Testis (tissue), 2 donors: ENCODE measurements at regions not wholly inside any gene's neighbourhood (a gene's known extent, or its start where the extent isn't known, plus 50 kb on each side); places are given as distances from the start of the nearest gene placed in this dataset.
"Not testable (repeated sequence)": the region's sequence is repeated elsewhere in the genome, so short reads cannot be mapped to it uniquely, and the experiment has no call there.

Experiments
- DNase-seq: peaks from one replicate; pipeline ENCODE4 v3.0.0-alpha.2; 2019
- H3K27ac ChIP-seq, 2 donors: fragments of 200-600 bp; sonication (generic); one replicate each; pipeline ENCODE4 v1.5.1; 2019
- H3K27me3 ChIP-seq: fragments of 200-600 bp; sonication (generic); one replicate; pipeline ENCODE4 v1.5.1; 2019
- H3K36me3 ChIP-seq: fragments of 200-600 bp; sonication (generic); one replicate; pipeline ENCODE4 v1.5.1; 2017; ENCODE audit warnings: low read depth; ENCODE audit errors: missing control alignments
- H3K4me1 ChIP-seq: fragments of 200-600 bp; sonication (generic); one replicate; pipeline ENCODE4 v1.5.1; 2019
- H3K4me3 ChIP-seq, 2 donors: fragments of 200-600 bp; sonication (generic); one replicate each; pipeline ENCODE4 v1.5.1; 2017 to 2019
- H3K9me3 ChIP-seq: fragments of 200-600 bp; sonication (generic); one replicate; pipeline ENCODE4 v1.5.1; 2017
- CTCF ChIP-seq, 3 experiments: fragments of 450-650 bp in 2 of 3; fragments of 200-600 bp in 1 of 3; sonication (generic) in 1 of 3; IDR thresholded peaks; one replicate each; pipeline ENCODE4 v1.5.1; 2016 to 2019; ENCODE audit warnings: antibody characterized with exemption in 3 of 3, mild to moderate bottlenecking in 2 of 3, moderate library complexity in 1 of 3
- POLR2A ChIP-seq: fragments of 450-650 bp; IDR thresholded peaks from one replicate; pipeline ENCODE4 v1.6.1; 2017; ENCODE audit warnings: antibody characterized with exemption, mild to moderate bottlenecking, moderate library complexity
- WGBS, 2 donors: methylation state at CpG; one replicate each; pipeline ENCODE4 v1.1.5; 2018; 5-methylcytosine and 5-hydroxymethylcytosine counted together
- intact Hi-C: fragments of 100-400 bp; cut with DNase I; formaldehyde crosslinking; loops from one replicate; pipeline ENCODE4 v1.15.1; 2023; ENCODE audit warnings: low total_unique reads

- DNase-seq = no peak
- Histone ChIP-seq H3K4me1 (no peaks in the 10 kb centered on the region), H3K4me3 (no peak overlapping the region), H3K27ac (no peak overlapping the region), H3K27me3 (no peaks in the 10 kb centered on the region), H3K9me3 (no peaks in the 10 kb centered on the region), H3K36me3 (no peaks in the 10 kb centered on the region)
- 84 to 92% methylated on average over 1 of the region's 1 CpG for WGBS, 2 donors
- intact Hi-C loops = no loop called here
- no peak for TF ChIP-seq POLR2A
- TF ChIP-seq CTCF (IDR thresholded peaks at IDR 0.05) = no peak
Measured at GRCh38 chr13:72634859-72635258, 92.6 kb downstream of the MZT1 start.

DNA sequence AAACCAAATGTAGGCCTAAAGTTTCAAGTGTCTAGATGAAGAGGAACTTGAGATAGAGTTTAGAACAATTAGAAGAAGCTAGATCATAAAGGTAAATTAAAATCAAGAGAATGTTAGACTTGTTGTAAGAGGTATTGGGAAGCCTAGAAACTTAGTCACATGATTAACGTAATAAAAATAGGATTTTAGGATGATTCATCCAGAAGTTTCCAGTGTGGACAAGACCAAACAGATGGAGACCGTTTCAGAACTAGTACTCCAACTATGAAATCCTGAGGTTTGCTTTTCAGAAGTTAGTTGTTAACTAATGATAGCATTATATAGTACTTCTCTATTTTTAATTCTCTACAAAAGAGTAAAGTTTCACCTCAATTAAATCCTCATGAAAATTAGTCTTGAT lies 104.9 kb downstream of the MZT1 start:
- H3K4me3 ChIP-seq = no peak overlapping the region
- H3K36me3 ChIP-seq = no peaks in the 10 kb centered on the region
- intact Hi-C loops = no loop called here
- no peak for DNase-seq
- WGBS, 2 donors = 91 to 92% methylated on average over 2 of the region's 2 CpGs
- no peaks in the 10 kb centered on the region for H3K27me3 ChIP-seq
- H3K9me3 ChIP-seq = no peaks in the 10 kb centered on the region
- H3K27ac ChIP-seq = no peak overlapping the region
- no peaks in the 10 kb centered on the region for H3K4me1 ChIP-seq
- no peak for TF ChIP-seq POLR2A
- TF ChIP-seq CTCF (IDR thresholded peaks at IDR 0.05) = no peak

- no peak for DNase-seq
- Histone ChIP-seq H3K36me3 (no peaks in the 10 kb centered on the region), H3K27ac (no peak overlapping the region), H3K4me1 (no peaks in the 10 kb centered on the region), H3K27me3 (no peaks in the 10 kb centered on the region), H3K9me3 (no peaks in the 10 kb centered on the region), H3K4me3 (no peak overlapping the region)
- WGBS, 2 donors = 83 to 86% methylated on average over 2 of the region's 2 CpGs
- intact Hi-C loops = no loop called here
- TF ChIP-seq CTCF (IDR thresholded peaks at IDR 0.05) = no peak
- no peak for TF ChIP-seq POLR2A
Measured at GRCh38 chr13:72620874-72621273, 106.6 kb downstream of the MZT1 start.

- Histone ChIP-seq H3K4me3 (no peak overlapping the region), H3K4me1 (no peaks in the 10 kb centered on the region), H3K27ac (no peak overlapping the region), H3K27me3 (no peaks in the 10 kb centered on the region), H3K9me3 (no peaks in the 10 kb centered on the region), H3K36me3 (no peaks in the 10 kb centered on the region)
- TF ChIP-seq POLR2A = no peak
- TF ChIP-seq CTCF (IDR thresholded peaks at IDR 0.05) = no peak
- no peak for DNase-seq
- intact Hi-C loops = no loop called here
- 76 to 82% methylated on average over 1 of the region's 1 CpG for WGBS, 2 donors
Measured at GRCh38 chr13:72617951-72618350, 109.5 kb downstream of the MZT1 start.

- H3K4me1 ChIP-seq = no peaks in the 10 kb centered on the region
- no peak overlapping the region for H3K4me3 ChIP-seq
- intact Hi-C loops = no loop called here
- DNase-seq = no peak
- no peaks in the 10 kb centered on the region for H3K27me3 ChIP-seq
- H3K9me3 ChIP-seq = no peaks in the 10 kb centered on the region
- 58% methylated on average over 2 of the region's 2 CpGs for WGBS, 2 donors
- no peak overlapping the region for H3K27ac ChIP-seq
- no peak for TF ChIP-seq POLR2A
- TF ChIP-seq CTCF (IDR thresholded peaks at IDR 0.05) = no peak
- H3K36me3 ChIP-seq = no peaks in the 10 kb centered on the region
Measured at GRCh38 chr13:72617186-72617585, 110.2 kb downstream of the MZT1 start.

- H3K4me3 ChIP-seq, H3K9me3 ChIP-seq, H3K27ac ChIP-seq, intact Hi-C loops, H3K36me3 ChIP-seq, H3K4me1 ChIP-seq, DNase-seq, H3K27me3 ChIP-seq: not testable (repeated sequence)
- 77 to 91% methylated on average over 13 to 29 of the region's 29 CpGs for WGBS, 2 donors
Measured at GRCh38 chr13:72610251-72610891, 117.1 kb downstream of the MZT1 start.
